SK-N-SH (cell line): ENCODE measurements at regions not wholly inside any gene's neighbourhood (a gene's known extent, or its start where the extent isn't known, plus 50 kb on each side); places are given as distances from the start of the nearest gene placed in this dataset.

ENCODE experiments used
- CTCF ChIA-PET: fragments of 300-600, 350-600 bp; formaldehyde crosslinking; extraction: SDS; loops from one replicate; lab custom pipeline; 2021; lab: Yijun Ruan, JAX
- POLR2A ChIA-PET: fragments of 350-600 bp; sonication (Branson Sonifier 250); formaldehyde crosslinking; extraction: SDS; loops from one replicate; lab custom pipeline; 2020; ENCODE audit warnings: antibody characterized with exemption, inconsistent platforms; lab: Yijun Ruan, JAX
- DNase-seq: peaks from one replicate; pipeline ENCODE4 v3.0.0; 2012
- H2AFZ ChIP-seq: fragments of 200-600 bp; sonication (generic); 2 replicates; pipeline ENCODE4 v1.8.1; 2016; ENCODE audit warnings: antibody characterized with exemption, mild to moderate bottlenecking, low read depth
- H3F3A ChIP-seq: fragments of 200-600 bp; sonication (generic); replicated peaks from 2 replicates; pipeline ENCODE3; 2016; ENCODE audit warnings: antibody characterized with exemption, mild to moderate bottlenecking; ENCODE audit not compliant: insufficient read depth
- H3K27ac ChIP-seq, 2 experiments: fragments of 200-500 bp in 1 of 2; fragments of 200-600 bp in 1 of 2; sonication (Bioruptor generic) in 1 of 2; sonication (generic), shearing (Covaris generic) in 1 of 2; 2 replicates each; pipeline versions ENCODE4 v1.5.1 to v1.6.1; 2014 to 2016; ENCODE audit warnings: low read depth in 2 of 2, inconsistent platforms in 1 of 2, low read length in 1 of 2, mild to moderate bottlenecking in 1 of 2, mixed read lengths in 1 of 2
- H3K27me3 ChIP-seq: fragments of 200-600 bp; sonication (generic), shearing (Covaris generic); 2 replicates; pipeline ENCODE4 v1.6.1; 2016; ENCODE audit warnings: mixed run types; ENCODE audit not compliant: insufficient read depth
- H3K36me3 ChIP-seq, 2 experiments: fragments of 200-500 bp in 1 of 2; fragments of 200-600 bp in 1 of 2; sonication (Bioruptor generic) in 1 of 2; sonication (generic) in 1 of 2; replicated peaks in 1 of 2; 2 replicates each; pipeline versions ENCODE3 to v1.5.1; 2014 to 2016; ENCODE audit warnings: low read length in 1 of 2, mild to moderate bottlenecking in 1 of 2; ENCODE audit not compliant: insufficient read depth in 2 of 2, control insufficient read depth in 1 of 2
- H3K4me1 ChIP-seq, 2 experiments: fragments of 200-500 bp in 1 of 2; fragments of 200-600 bp in 1 of 2; sonication (Bioruptor generic) in 1 of 2; sonication (generic), shearing (Covaris generic) in 1 of 2; 2 replicates each; pipeline versions ENCODE4 v1.5.1 to v1.6.1; 2014 to 2016; ENCODE audit warnings: low read depth in 1 of 2, low read length in 1 of 2, mixed run types in 1 of 2; ENCODE audit not compliant: insufficient read depth in 2 of 2, control insufficient read depth in 1 of 2
- H3K4me2 ChIP-seq: fragments of 200-600 bp; sonication (generic), shearing (Covaris generic); 2 replicates; pipeline ENCODE4 v1.6.1; 2017; ENCODE audit warnings: mixed run types
- H3K4me3 ChIP-seq, 2 experiments: fragments of 200-500 bp in 1 of 2; fragments of 200-600 bp in 1 of 2; sonication (Bioruptor generic) in 1 of 2; sonication (generic), shearing (Covaris generic) in 1 of 2; 2 replicates each; pipeline versions ENCODE4 v1.5.1 to v1.8.1; 2014 to 2016; ENCODE audit warnings: low read depth in 2 of 2, inconsistent platforms in 1 of 2, low read length in 1 of 2, mild to moderate bottlenecking in 1 of 2, mixed read lengths in 1 of 2, moderate library complexity in 1 of 2
- H3K79me2 ChIP-seq: fragments of 200-600 bp; sonication (generic); 2 replicates; pipeline ENCODE4 v1.8.1; 2017; ENCODE audit warnings: mild to moderate bottlenecking; ENCODE audit not compliant: insufficient read depth
- H3K9ac ChIP-seq: fragments of 200-600 bp; sonication (generic); 2 replicates; pipeline ENCODE4 v1.6.1; 2017; ENCODE audit warnings: mixed run types
- H3K9me2 ChIP-seq: fragments of 200-600 bp; sonication (generic); 2 replicates; pipeline ENCODE4 v1.6.1; 2017; ENCODE audit warnings: mixed run types
- H3K9me3 ChIP-seq: fragments of 200-600 bp; sonication (generic); 2 replicates; pipeline ENCODE4 v1.6.1; 2017; ENCODE audit warnings: mixed run types, mild to moderate bottlenecking, moderate library complexity
- H4K20me1 ChIP-seq: fragments of 200-600 bp; sonication (generic); 2 replicates; pipeline ENCODE4 v1.6.1; 2017; ENCODE audit warnings: mild to moderate bottlenecking, mixed run types; ENCODE audit not compliant: insufficient read depth
- CHD2 ChIP-seq: fragments of 150-350 bp; IDR thresholded peaks from 2 replicates; pipeline ENCODE4 v1.6.1; 2018; ENCODE audit warnings: low read length; ENCODE audit not compliant: partially characterized antibody
- ELF1 ChIP-seq: IDR thresholded peaks from 2 replicates; pipeline ENCODE4 v1.4.0; 2012
- FOSL2 ChIP-seq: IDR thresholded peaks from 2 replicates; pipeline ENCODE4 v1.4.0; 2012; ENCODE audit warnings: low read depth, mild to moderate bottlenecking, moderate library complexity, borderline replicate concordance
- IRF3 ChIP-seq: fragments of 150-350 bp; IDR thresholded peaks from 2 replicates; pipeline ENCODE4 v1.6.1; 2016; ENCODE audit warnings: mild to moderate bottlenecking, low read depth, low read length
- MAX ChIP-seq: IDR thresholded peaks from 2 replicates; pipeline ENCODE4 v1.4.0; 2012; ENCODE audit warnings: low read depth
- MEF2A ChIP-seq: IDR thresholded peaks from 2 replicates; pipeline ENCODE4 v1.4.0; 2012; ENCODE audit warnings: low read depth, borderline replicate concordance
- NFIC ChIP-seq: IDR thresholded peaks from 2 replicates; pipeline ENCODE4 v1.4.0; 2012; ENCODE audit warnings: borderline replicate concordance
- RAD21 ChIP-seq: IDR thresholded peaks from 2 replicates; pipeline ENCODE4 v1.6.1; 2012; ENCODE audit warnings: mild to moderate bottlenecking, low read length
- TAF1 ChIP-seq: IDR thresholded peaks from 2 replicates; pipeline ENCODE4 v1.6.1; 2012; ENCODE audit warnings: low read depth, mild to moderate bottlenecking, low read length, moderate library complexity, borderline replicate concordance
- TEAD4 ChIP-seq: IDR thresholded peaks from 2 replicates; pipeline ENCODE4 v1.4.0; 2012; ENCODE audit warnings: mild to moderate bottlenecking, borderline replicate concordance; ENCODE audit not compliant: insufficient read depth
- USF1 ChIP-seq: IDR thresholded peaks from 2 replicates; pipeline ENCODE4 v1.4.0; 2012; ENCODE audit warnings: low read depth, borderline replicate concordance
- WGBS: methylation state at CpG from one replicate; pipeline ENCODE4 v1.1.6; 2017; ENCODE audit warnings: low lambda C conversion rate; 5-methylcytosine and 5-hydroxymethylcytosine counted together
- TF ChIP-seq, protein P1 (sequence below): IDR thresholded peaks from 2 replicates; pipeline ENCODE4 v1.6.1; 2012; ENCODE audit warnings: mild to moderate bottlenecking, low read depth, low read length, moderate library complexity

GRCh38 chr10:64023926-64024470 is 502.8 kb downstream of the REEP3 start:
- WGBS = 18% methylated on average over 4 of the region's 4 CpGs
- Histone ChIP-seq H3K79me2 (no peaks in the 10 kb centered on the region), H3K9ac (no peak overlapping the region), H3K4me1 (no peaks in the 10 kb centered on the region), H2AFZ (no peak overlapping the region), H3K4me2 (no peak overlapping the region), H3F3A (no peaks in the 10 kb centered on the region), H3K27ac (no peak overlapping the region), H3K4me3 (no peak overlapping the region), H3K27me3 (no peaks in the 10 kb centered on the region), H4K20me1 (no peaks in the 10 kb centered on the region), H3K9me2 (no peaks in the 10 kb centered on the region), H3K36me3 (no peaks in the 10 kb centered on the region), H3K9me3 (no peaks in the 10 kb centered on the region)
- TF ChIP-seq MAX = no peak
- TF ChIP-seq MEF2A = no peak
- no peak for TF ChIP-seq NFIC
- no peak for TF ChIP-seq TAF1
- no peak for TF ChIP-seq RAD21
- TF ChIP-seq CHD2 = no peak
- no peak for TF ChIP-seq ELF1
- no peak for TF ChIP-seq FOSL2
- TF ChIP-seq, protein P1, sequence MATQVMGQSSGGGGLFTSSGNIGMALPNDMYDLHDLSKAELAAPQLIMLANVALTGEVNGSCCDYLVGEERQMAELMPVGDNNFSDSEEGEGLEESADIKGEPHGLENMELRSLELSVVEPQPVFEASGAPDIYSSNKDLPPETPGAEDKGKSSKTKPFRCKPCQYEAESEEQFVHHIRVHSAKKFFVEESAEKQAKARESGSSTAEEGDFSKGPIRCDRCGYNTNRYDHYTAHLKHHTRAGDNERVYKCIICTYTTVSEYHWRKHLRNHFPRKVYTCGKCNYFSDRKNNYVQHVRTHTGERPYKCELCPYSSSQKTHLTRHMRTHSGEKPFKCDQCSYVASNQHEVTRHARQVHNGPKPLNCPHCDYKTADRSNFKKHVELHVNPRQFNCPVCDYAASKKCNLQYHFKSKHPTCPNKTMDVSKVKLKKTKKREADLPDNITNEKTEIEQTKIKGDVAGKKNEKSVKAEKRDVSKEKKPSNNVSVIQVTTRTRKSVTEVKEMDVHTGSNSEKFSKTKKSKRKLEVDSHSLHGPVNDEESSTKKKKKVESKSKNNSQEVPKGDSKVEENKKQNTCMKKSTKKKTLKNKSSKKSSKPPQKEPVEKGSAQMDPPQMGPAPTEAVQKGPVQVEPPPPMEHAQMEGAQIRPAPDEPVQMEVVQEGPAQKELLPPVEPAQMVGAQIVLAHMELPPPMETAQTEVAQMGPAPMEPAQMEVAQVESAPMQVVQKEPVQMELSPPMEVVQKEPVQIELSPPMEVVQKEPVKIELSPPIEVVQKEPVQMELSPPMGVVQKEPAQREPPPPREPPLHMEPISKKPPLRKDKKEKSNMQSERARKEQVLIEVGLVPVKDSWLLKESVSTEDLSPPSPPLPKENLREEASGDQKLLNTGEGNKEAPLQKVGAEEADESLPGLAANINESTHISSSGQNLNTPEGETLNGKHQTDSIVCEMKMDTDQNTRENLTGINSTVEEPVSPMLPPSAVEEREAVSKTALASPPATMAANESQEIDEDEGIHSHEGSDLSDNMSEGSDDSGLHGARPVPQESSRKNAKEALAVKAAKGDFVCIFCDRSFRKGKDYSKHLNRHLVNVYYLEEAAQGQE = no peak
- no peak for TF ChIP-seq TEAD4
- no peak for TF ChIP-seq IRF3
- no peak for TF ChIP-seq USF1
- no peak for DNase-seq
- POLR2A ChIA-PET = no interaction called here
- CTCF ChIA-PET = interaction anchor here (0.6 to 1.7 kb wide), 2 partner anchors 47 to 167 kb away, joined by 3 read pairs; no protein-coding TSS in a partner anchor
